GM18502 (cell line): ENCODE measurements at regions not wholly inside any gene's neighbourhood (a gene's known extent, or its start where the extent isn't known, plus 50 kb on each side); places are given as distances from the start of the nearest gene placed in this dataset.

ENCODE experiments used
- ATAC-seq: cut with Tn5 transposase; IDR thresholded peaks from one replicate; pipeline ENCODE4 v1.9.1; 2021; ENCODE audit warnings: mild to moderate bottlenecking; ENCODE audit not compliant: unreplicated experiment, poor library complexity

GRCh38 chr3:70120357-70120966, 120.9 kb downstream of the SAMMSON start:
- peak; percentile 98 for ATAC-seq

GRCh38 chr3:70127192-70127591, 127.7 kb downstream of the SAMMSON start:
- ATAC-seq = no peak

DNA sequence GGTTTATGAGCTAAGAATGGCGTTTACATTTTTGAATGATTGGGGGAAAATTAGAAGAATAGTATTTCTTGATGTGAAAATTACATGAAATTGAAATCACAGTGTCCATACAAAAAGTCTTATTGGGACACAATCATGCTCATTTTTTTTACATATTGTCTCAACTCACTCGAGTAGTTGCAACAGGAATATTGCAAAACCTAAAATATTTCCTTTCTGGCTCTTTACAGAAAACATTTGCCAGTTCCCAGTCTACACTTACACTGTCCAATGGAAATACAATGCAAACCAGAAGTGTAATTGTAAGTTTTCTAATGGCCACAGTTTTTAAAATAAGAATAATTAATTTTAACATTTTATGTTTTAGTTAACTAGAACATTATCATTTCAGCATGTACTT, 137.8 kb downstream of the SAMMSON start:
- no peak for ATAC-seq

GRCh38 chr3:70138606-70139005, 139.1 kb downstream of the SAMMSON start:
- ATAC-seq = no peak
